WTC11 (cell line): ENCODE measurements at regions not wholly inside any gene's neighbourhood (a gene's known extent, or its start where the extent isn't known, plus 50 kb on each side); places are given as distances from the start of the nearest gene placed in this dataset.
A peak's percentile ranks its signal among the peaks of the same experiment; 100 is the strongest.

Experiments used
- ATAC-seq: fragments of 200-7000 bp; cut with Tn5 transposase; 2 replicates; pipeline ENCODE4 v1.10.0; 2021; ENCODE audit warnings: mild to moderate bottlenecking, moderate library complexity
- CTCF ChIA-PET: fragments of 300-600 bp; sonication (Branson Sonifier 250); formaldehyde crosslinking; loops from one replicate; lab custom pipeline; 2021; ENCODE audit warnings: antibody characterized with exemption; lab: Charles Lee
- POLR2A ChIA-PET: fragments of 350-600 bp; sonication (Branson Sonifier 250); formaldehyde crosslinking; loops from one replicate; lab custom pipeline; 2021; ENCODE audit warnings: antibody characterized with exemption; lab: Charles Lee
- DNase-seq: peaks from one replicate; pipeline ENCODE4 v3.0.0; 2021; ENCODE audit warnings: low spot score
- H3K27ac Mint-ChIP-seq: 2 replicates; pipeline ENCODE4 v1.8.0; 2021; ENCODE audit warnings: mixed read lengths
- H3K27me3 Mint-ChIP-seq: 2 replicates; pipeline ENCODE4 v1.8.0; 2021; ENCODE audit warnings: low read depth, mild to moderate bottlenecking, moderate library complexity, mixed read lengths
- H3K36me3 Mint-ChIP-seq: 2 replicates; pipeline ENCODE4 v1.8.0; 2021; ENCODE audit warnings: mixed read lengths
- H3K4me1 Mint-ChIP-seq: 2 replicates; pipeline ENCODE4 v1.8.0; 2022; ENCODE audit warnings: mixed read lengths
- H3K4me3 Mint-ChIP-seq: 2 replicates; pipeline ENCODE4 v1.8.0; 2021; ENCODE audit warnings: mild to moderate bottlenecking, moderate library complexity, mixed read lengths
- H3K9me3 Mint-ChIP-seq: 2 replicates; pipeline ENCODE4 v1.8.0; 2021; ENCODE audit warnings: mixed read lengths
- ESRRA ChIP-seq: sonication (generic); formaldehyde crosslinking; IDR thresholded peaks from 2 replicates; pipeline ENCODE4 v1.8.1; 2022; ENCODE audit warnings: mild to moderate bottlenecking, missing genetic modification reagents, borderline replicate concordance
- ETV6 ChIP-seq: sonication (generic); formaldehyde crosslinking; IDR thresholded peaks from 2 replicates; pipeline ENCODE4 v1.8.1; 2022; ENCODE audit warnings: mild to moderate bottlenecking, missing genetic modification reagents
- FOXK1 ChIP-seq: sonication (generic); formaldehyde crosslinking; IDR thresholded peaks from 2 replicates; pipeline ENCODE4 v1.8.0; 2022; ENCODE audit warnings: mild to moderate bottlenecking, moderate library complexity, missing genetic modification reagents
- FOXP1 ChIP-seq: sonication (generic); formaldehyde crosslinking; IDR thresholded peaks from 2 replicates; pipeline ENCODE4 v1.8.0; 2022; ENCODE audit warnings: missing genetic modification reagents, mild to moderate bottlenecking, moderate library complexity, borderline replicate concordance
- GABPB1 ChIP-seq: sonication (generic); formaldehyde crosslinking; IDR thresholded peaks from 2 replicates; pipeline ENCODE4 v1.8.1; 2023; ENCODE audit warnings: mild to moderate bottlenecking, missing genetic modification reagents
- IRF2 ChIP-seq: sonication (generic); formaldehyde crosslinking; IDR thresholded peaks from 2 replicates; pipeline ENCODE4 v1.8.0; 2022; ENCODE audit warnings: low read depth, missing genetic modification reagents, borderline replicate concordance
- JAZF1 ChIP-seq: fragments of 250-450 bp; sonication (Bioruptor Pico); IDR thresholded peaks from 2 replicates; pipeline ENCODE4 v1.9.0; 2021; ENCODE audit warnings: moderate library complexity, mild to moderate bottlenecking, inconsistent platforms
- JUN ChIP-seq: sonication (generic); formaldehyde crosslinking; IDR thresholded peaks from 2 replicates; pipeline ENCODE4 v1.8.0; 2023; ENCODE audit warnings: mild to moderate bottlenecking, missing genetic modification reagents
- NFATC4 ChIP-seq: fragments of 250-450 bp; sonication (Bioruptor Pico); IDR thresholded peaks from 2 replicates; pipeline ENCODE4 v1.9.0; 2021; ENCODE audit warnings: mild to moderate bottlenecking
- NR3C1 ChIP-seq: sonication (generic); formaldehyde crosslinking; conservative IDR thresholded peaks from 2 replicates; pipeline ENCODE4 v1.8.1; 2023; ENCODE audit warnings: low read depth, mild to moderate bottlenecking, missing genetic modification reagents
- RELA ChIP-seq: sonication (generic); formaldehyde crosslinking; IDR thresholded peaks from 2 replicates; pipeline ENCODE4 v1.8.1; 2022; ENCODE audit warnings: missing genetic modification reagents, mild to moderate bottlenecking, borderline replicate concordance
- TEAD4 ChIP-seq: sonication (generic); formaldehyde crosslinking; IDR thresholded peaks from 2 replicates; pipeline ENCODE4 v1.8.0; 2022; ENCODE audit warnings: mild to moderate bottlenecking, missing genetic modification reagents
- ZNF121 ChIP-seq: sonication (generic); formaldehyde crosslinking; IDR thresholded peaks from 2 replicates; pipeline ENCODE4 v1.8.0; 2023; ENCODE audit warnings: missing genetic modification reagents
- ZNF138 ChIP-seq: sonication (generic); formaldehyde crosslinking; conservative IDR thresholded peaks from 2 replicates; pipeline ENCODE4 v1.8.1; 2022; ENCODE audit warnings: mild to moderate bottlenecking, moderate library complexity, missing genetic modification reagents
- TF ChIP-seq, protein P1 (sequence below): sonication (generic); formaldehyde crosslinking; IDR thresholded peaks from 2 replicates; pipeline ENCODE4 v1.8.0; 2022; ENCODE audit warnings: missing genetic modification reagents
- TF ChIP-seq, protein P2 (sequence below): fragments of 250-450 bp; sonication (Bioruptor Pico); IDR thresholded peaks from 2 replicates; pipeline ENCODE4 v1.9.0; 2021; ENCODE audit warnings: mild to moderate bottlenecking, borderline replicate concordance
- TF ChIP-seq, protein P3 (sequence below): fragments of 250-450 bp; sonication (Bioruptor Pico); IDR thresholded peaks from 2 replicates; pipeline ENCODE4 v1.9.0; 2021; ENCODE audit warnings: mild to moderate bottlenecking
- TF ChIP-seq, protein P4 (sequence below): fragments of 250-450 bp; sonication (Bioruptor Pico); conservative IDR thresholded peaks from 2 replicates; pipeline ENCODE4 v1.9.0; 2021; ENCODE audit warnings: mild to moderate bottlenecking
- TF ChIP-seq, protein P5 (sequence below): fragments of 200-600 bp; IDR thresholded peaks from 2 replicates; pipeline ENCODE4 v1.8.0; 2022; ENCODE audit warnings: antibody characterized with exemption
- TF ChIP-seq, protein P6 (sequence below): sonication (generic); formaldehyde crosslinking; IDR thresholded peaks from 2 replicates; pipeline ENCODE4 v1.8.1; 2023; ENCODE audit warnings: mild to moderate bottlenecking, missing genetic modification reagents
- TF ChIP-seq, protein P7 (sequence below): sonication (generic); formaldehyde crosslinking; IDR thresholded peaks from 2 replicates; pipeline ENCODE4 v1.8.0; 2022; ENCODE audit warnings: mild to moderate bottlenecking, missing genetic modification reagents

DNA sequence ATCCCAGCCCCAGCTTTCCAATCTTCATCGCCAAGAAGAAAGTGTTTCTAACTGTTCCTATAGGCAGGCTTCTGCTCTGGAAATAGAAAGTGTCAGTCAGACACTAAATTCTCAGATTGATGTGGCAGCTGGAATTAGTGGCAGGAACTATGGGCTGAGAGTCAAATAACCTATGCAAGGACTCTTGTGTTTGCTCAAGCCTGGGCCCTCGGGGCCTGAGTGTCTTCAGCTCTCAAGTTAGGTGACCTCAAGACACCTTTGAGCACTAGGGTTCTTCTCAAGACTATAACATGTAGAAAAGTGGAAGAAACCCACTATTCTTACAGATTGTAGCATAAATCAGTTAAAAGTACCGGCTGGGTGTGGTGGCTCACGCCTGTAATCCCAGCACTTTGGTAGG, 694.5 kb downstream of the RNF144A start (continued):
- TF ChIP-seq, protein P1, sequence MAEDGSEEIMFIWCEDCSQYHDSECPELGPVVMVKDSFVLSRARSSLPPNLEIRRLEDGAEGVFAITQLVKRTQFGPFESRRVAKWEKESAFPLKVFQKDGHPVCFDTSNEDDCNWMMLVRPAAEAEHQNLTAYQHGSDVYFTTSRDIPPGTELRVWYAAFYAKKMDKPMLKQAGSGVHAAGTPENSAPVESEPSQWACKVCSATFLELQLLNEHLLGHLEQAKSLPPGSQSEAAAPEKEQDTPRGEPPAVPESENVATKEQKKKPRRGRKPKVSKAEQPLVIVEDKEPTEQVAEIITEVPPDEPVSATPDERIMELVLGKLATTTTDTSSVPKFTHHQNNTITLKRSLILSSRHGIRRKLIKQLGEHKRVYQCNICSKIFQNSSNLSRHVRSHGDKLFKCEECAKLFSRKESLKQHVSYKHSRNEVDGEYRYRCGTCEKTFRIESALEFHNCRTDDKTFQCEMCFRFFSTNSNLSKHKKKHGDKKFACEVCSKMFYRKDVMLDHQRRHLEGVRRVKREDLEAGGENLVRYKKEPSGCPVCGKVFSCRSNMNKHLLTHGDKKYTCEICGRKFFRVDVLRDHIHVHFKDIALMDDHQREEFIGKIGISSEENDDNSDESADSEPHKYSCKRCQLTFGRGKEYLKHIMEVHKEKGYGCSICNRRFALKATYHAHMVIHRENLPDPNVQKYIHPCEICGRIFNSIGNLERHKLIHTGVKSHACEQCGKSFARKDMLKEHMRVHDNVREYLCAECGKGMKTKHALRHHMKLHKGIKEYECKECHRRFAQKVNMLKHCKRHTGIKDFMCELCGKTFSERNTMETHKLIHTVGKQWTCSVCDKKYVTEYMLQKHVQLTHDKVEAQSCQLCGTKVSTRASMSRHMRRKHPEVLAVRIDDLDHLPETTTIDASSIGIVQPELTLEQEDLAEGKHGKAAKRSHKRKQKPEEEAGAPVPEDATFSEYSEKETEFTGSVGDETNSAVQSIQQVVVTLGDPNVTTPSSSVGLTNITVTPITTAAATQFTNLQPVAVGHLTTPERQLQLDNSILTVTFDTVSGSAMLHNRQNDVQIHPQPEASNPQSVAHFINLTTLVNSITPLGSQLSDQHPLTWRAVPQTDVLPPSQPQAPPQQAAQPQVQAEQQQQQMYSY: no peak
- TF ChIP-seq, protein P2, sequence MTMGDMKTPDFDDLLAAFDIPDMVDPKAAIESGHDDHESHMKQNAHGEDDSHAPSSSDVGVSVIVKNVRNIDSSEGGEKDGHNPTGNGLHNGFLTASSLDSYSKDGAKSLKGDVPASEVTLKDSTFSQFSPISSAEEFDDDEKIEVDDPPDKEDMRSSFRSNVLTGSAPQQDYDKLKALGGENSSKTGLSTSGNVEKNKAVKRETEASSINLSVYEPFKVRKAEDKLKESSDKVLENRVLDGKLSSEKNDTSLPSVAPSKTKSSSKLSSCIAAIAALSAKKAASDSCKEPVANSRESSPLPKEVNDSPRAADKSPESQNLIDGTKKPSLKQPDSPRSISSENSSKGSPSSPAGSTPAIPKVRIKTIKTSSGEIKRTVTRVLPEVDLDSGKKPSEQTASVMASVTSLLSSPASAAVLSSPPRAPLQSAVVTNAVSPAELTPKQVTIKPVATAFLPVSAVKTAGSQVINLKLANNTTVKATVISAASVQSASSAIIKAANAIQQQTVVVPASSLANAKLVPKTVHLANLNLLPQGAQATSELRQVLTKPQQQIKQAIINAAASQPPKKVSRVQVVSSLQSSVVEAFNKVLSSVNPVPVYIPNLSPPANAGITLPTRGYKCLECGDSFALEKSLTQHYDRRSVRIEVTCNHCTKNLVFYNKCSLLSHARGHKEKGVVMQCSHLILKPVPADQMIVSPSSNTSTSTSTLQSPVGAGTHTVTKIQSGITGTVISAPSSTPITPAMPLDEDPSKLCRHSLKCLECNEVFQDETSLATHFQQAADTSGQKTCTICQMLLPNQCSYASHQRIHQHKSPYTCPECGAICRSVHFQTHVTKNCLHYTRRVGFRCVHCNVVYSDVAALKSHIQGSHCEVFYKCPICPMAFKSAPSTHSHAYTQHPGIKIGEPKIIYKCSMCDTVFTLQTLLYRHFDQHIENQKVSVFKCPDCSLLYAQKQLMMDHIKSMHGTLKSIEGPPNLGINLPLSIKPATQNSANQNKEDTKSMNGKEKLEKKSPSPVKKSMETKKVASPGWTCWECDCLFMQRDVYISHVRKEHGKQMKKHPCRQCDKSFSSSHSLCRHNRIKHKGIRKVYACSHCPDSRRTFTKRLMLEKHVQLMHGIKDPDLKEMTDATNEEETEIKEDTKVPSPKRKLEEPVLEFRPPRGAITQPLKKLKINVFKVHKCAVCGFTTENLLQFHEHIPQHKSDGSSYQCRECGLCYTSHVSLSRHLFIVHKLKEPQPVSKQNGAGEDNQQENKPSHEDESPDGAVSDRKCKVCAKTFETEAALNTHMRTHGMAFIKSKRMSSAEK (CRISPR knock-in tag): no peak
- TF ChIP-seq, protein P3, sequence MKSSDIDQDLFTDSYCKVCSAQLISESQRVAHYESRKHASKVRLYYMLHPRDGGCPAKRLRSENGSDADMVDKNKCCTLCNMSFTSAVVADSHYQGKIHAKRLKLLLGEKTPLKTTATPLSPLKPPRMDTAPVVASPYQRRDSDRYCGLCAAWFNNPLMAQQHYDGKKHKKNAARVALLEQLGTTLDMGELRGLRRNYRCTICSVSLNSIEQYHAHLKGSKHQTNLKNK (CRISPR knock-in tag): no peak
- no peak for TF ChIP-seq RELA (CRISPR knock-in tag)

DNA sequence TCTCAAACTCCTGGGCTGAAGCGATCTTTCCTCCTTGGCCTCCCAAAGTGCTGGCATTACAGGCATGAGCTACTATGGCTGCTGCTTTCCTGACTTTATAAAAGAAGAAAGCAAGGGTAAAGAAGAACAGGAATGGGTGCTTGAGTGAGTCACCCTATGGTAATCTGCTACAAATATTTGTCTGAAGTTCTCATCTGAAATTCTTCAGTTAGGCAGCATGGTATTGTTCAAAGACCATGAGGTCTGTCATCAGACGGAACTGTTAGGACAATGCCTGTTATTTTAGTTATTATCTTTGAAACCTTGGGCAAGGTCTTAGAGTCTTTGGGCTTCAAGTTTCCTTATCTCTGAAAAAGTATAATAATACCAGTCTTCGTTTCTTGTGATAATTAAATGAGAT, 695.8 kb downstream of the RNF144A start:
- H3K27ac Mint-ChIP-seq: no peak overlapping the region
- POLR2A ChIA-PET: no interaction called here
- CTCF ChIA-PET: interaction anchor here (0.6 kb wide), 1 partner anchor 47 kb away, joined by 4 read pairs; no protein-coding TSS in a partner anchor
- TF ChIP-seq IRF2 (CRISPR knock-in tag) (no peak), GABPB1 (CRISPR knock-in tag) (peak; percentile 72), JUN (CRISPR knock-in tag) (no peak), ESRRA (no peak)
- no peak overlapping the region for H3K4me3 Mint-ChIP-seq
- no peaks in the 10 kb centered on the region; the same call in 1 of the 2 replicates for H3K27me3 Mint-ChIP-seq
- H3K4me1 Mint-ChIP-seq: peaks cover 23% of the 10 kb centered on the region
- H3K9me3 Mint-ChIP-seq: peaks cover 17% of the 10 kb centered on the region
- no peaks in the 10 kb centered on the region for H3K36me3 Mint-ChIP-seq
- ATAC-seq: no peak
- no peak for DNase-seq

DNA sequence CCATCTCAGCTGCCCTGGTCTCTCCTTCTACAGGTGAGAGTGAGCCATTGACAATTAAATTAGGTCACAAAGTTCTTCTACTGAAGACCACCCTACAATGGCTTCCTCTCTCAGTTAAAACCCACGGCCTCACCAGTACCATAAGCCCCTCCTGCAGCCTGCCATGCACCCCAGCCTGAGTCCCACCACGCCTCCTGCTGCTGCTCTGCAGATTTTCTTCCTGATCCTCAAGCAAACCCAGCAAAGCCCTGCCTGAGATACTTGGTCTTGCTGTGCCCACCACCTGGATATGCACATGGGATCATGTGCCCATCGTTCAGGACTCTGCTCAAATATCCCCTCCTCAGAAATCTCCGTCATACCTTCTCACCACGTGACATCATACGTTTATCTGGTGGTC, 696.6 kb downstream of the RNF144A start:
- Mint-ChIP-seq H3K9me3 (peaks cover 17% of the 10 kb centered on the region), H3K36me3 (no peaks in the 10 kb centered on the region), H3K27ac (no peak overlapping the region), H3K4me3 (no peak overlapping the region), H3K4me1 (peaks cover 29% of the 10 kb centered on the region), H3K27me3 (no peaks in the 10 kb centered on the region; the same call in 1 of the 2 replicates)
- CTCF ChIA-PET: no interaction called here
- POLR2A ChIA-PET: no interaction called here
- no peak for ATAC-seq
- no peak for DNase-seq
- TF ChIP-seq NR3C1 (CRISPR knock-in tag): no peak
- no peak for TF ChIP-seq GABPB1 (CRISPR knock-in tag)
- TF ChIP-seq FOXK1 (CRISPR knock-in tag): no peak
- TF ChIP-seq, protein P4, sequence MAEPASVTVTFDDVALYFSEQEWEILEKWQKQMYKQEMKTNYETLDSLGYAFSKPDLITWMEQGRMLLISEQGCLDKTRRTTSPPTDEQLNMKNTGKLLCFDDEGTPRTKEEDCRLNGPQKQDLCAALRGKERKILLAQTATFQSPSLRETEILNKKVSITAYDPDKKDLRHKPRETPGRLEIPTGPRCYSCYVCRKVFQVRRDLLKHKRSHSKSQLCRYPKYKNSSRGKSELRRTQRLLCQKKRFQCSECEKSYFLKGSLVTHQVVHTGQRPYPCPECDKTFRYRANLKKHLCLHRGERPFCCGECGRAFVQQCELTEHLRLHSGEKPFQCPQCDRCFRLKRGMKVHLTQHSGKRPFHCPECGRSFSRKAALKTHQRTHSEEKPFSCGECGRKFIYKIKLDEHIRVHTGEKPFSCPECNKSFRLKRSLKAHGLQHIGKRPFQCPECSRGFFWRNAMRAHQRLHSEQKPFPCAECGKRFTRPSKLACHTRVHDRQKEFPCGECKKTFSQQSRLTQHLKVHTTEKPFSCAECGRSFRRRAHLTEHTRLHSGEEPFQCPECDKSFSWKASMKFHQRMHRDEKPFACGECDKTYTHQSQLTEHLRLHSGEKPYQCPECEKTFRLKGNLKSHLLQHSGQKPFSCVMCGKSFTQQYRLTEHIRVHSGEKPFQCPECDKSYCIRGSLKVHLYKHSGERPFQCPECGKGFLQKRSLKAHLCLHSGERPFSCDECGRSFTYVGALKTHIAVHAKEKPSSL (CRISPR knock-in tag): no peak
- no peak for TF ChIP-seq JAZF1
- TF ChIP-seq NFATC4 (CRISPR knock-in tag): no peak
- no peak for TF ChIP-seq ZNF121 (CRISPR knock-in tag)
- no peak for TF ChIP-seq ZNF138 (CRISPR knock-in tag)
- TF ChIP-seq TEAD4: no peak
- TF ChIP-seq, protein P5, sequence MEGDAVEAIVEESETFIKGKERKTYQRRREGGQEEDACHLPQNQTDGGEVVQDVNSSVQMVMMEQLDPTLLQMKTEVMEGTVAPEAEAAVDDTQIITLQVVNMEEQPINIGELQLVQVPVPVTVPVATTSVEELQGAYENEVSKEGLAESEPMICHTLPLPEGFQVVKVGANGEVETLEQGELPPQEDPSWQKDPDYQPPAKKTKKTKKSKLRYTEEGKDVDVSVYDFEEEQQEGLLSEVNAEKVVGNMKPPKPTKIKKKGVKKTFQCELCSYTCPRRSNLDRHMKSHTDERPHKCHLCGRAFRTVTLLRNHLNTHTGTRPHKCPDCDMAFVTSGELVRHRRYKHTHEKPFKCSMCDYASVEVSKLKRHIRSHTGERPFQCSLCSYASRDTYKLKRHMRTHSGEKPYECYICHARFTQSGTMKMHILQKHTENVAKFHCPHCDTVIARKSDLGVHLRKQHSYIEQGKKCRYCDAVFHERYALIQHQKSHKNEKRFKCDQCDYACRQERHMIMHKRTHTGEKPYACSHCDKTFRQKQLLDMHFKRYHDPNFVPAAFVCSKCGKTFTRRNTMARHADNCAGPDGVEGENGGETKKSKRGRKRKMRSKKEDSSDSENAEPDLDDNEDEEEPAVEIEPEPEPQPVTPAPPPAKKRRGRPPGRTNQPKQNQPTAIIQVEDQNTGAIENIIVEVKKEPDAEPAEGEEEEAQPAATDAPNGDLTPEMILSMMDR: no peak
- TF ChIP-seq, protein P6, sequence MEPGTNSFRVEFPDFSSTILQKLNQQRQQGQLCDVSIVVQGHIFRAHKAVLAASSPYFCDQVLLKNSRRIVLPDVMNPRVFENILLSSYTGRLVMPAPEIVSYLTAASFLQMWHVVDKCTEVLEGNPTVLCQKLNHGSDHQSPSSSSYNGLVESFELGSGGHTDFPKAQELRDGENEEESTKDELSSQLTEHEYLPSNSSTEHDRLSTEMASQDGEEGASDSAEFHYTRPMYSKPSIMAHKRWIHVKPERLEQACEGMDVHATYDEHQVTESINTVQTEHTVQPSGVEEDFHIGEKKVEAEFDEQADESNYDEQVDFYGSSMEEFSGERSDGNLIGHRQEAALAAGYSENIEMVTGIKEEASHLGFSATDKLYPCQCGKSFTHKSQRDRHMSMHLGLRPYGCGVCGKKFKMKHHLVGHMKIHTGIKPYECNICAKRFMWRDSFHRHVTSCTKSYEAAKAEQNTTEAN (CRISPR knock-in tag): no peak
- no peak for TF ChIP-seq ETV6
- no peak for TF ChIP-seq FOXP1 (CRISPR knock-in tag)
- TF ChIP-seq, protein P7, sequence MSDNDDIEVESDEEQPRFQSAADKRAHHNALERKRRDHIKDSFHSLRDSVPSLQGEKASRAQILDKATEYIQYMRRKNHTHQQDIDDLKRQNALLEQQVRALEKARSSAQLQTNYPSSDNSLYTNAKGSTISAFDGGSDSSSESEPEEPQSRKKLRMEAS (CRISPR knock-in tag): no peak
